ENCODE measurements at regions not wholly inside any gene's neighbourhood (a gene's known extent, or its start where the extent isn't known, plus 50 kb on each side); places are given as distances from the start of the nearest gene placed in this dataset.

GRCh38 chr6:3939964-3940363, 90.8 kb downstream of the FAM50B start:
- no peak for TF ChIP-seq POLR2AphosphoS5 (IDR thresholded peaks at IDR 0.05; ENCODE audit: low read depth, low read length)
- TF ChIP-seq POLR2A (IDR thresholded peaks at IDR 0.05; ENCODE audit: low read depth, low read length) = no peak

Data from GM12892 (cell line).